NCI-H1694 (cell line): ENCODE measurements at regions not wholly inside any gene's neighbourhood (a gene's known extent, or its start where the extent isn't known, plus 50 kb on each side); places are given as distances from the start of the nearest gene placed in this dataset.

ENCODE experiments used
- DNase-seq: peaks from one replicate; lab custom pipeline; 2025; lab: John Stamatoyannopoulos, UW

GRCh38 chr5:68534956-68535520 is 319.5 kb downstream of the PIK3R1 start:
- DNase-seq, result no peak

GRCh38 chr5:68538814-68539420 is 323.4 kb downstream of the PIK3R1 start:
- DNase-seq, result no peak

DNA sequence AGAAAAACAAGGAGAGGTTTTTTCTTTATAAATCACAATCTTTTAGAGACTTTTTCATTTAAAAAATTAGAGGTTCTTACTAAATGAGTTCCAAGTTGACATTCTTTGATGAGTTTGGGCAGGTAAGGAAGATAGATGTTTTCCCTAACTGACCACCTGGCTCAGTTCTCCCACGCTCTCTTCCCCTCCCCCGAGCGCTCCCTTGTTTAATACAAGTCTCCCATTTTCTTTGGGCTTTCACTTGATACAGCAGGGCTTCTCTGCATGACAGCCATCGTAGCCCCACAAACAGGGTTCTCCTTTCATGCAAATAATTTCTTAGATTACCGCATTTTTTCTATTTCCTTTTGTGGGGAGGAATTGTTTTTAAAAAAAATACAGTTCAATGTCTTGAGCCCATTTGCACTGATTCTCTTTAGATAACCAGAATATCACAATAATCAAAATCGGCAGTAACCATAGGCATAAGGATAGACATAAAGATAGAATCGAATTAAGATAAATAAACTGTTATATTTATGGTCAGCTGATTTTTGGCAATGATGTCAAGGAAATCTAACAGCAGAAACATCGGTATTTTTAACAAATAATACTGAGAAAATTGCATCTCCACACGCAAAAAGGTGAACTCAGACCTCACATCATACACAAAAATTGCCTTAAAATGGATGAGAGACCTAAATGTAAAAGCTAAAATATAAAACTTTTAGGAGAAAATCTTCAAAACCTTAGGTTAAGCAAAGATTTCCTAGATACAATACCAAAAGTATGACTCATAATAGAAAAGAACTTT is 325.4 kb downstream of the PIK3R1 start:
- DNase-seq, result no peak

- DNase-seq, result no peak
Measured at GRCh38 chr5:68542207-68542606, 326.7 kb downstream of the PIK3R1 start.

DNA sequence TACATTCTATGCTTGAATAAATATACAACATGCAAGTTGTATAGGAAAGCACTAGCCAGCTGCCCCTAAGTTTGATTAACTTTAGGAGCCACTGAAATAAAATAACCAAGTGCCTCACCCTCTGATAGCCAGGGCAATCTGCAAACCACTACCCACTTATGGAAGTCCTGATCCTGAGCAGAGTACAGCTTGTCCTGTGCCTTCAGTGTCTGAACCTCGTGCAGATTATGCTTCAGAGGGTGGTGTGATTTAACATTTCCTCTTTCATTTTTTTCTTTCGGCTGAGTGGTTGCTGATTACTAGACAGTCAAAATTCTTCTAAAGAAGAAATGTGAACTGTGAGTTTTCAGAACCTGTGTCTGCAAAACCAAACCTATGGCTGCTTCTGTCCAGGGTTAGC is 327.7 kb downstream of the PIK3R1 start:
- no peak for DNase-seq

DNA sequence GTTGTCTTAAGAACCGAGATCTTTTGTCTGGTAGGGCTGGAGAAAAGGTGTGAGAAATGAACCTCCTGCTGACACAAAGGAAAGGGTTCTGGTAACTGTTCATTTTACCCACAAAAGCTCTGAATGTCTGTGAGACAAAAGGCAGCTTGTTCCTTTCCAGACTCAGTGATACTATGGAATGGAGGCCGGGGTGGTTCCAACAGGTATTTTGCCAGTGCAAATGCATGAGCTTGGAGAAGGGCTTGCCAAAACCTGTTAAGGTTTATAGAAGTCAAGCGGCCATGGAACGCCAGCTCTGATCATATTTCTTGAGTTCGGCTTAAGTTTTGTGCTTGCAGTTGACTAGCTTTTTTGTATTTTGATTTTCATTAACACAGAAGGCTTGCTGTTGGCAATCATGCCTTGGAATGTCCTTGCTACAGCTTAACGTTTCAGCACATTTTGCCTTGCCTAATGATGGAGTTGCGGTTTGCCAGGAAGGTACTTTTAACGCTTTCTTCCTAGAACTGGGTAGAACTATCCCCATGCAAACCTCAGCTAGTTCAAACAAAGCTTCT is 328.6 kb downstream of the PIK3R1 start:
- no peak for DNase-seq

- DNase-seq, result no peak
Measured at GRCh38 chr5:68544648-68545552, 329.3 kb downstream of the PIK3R1 start.

DNA sequence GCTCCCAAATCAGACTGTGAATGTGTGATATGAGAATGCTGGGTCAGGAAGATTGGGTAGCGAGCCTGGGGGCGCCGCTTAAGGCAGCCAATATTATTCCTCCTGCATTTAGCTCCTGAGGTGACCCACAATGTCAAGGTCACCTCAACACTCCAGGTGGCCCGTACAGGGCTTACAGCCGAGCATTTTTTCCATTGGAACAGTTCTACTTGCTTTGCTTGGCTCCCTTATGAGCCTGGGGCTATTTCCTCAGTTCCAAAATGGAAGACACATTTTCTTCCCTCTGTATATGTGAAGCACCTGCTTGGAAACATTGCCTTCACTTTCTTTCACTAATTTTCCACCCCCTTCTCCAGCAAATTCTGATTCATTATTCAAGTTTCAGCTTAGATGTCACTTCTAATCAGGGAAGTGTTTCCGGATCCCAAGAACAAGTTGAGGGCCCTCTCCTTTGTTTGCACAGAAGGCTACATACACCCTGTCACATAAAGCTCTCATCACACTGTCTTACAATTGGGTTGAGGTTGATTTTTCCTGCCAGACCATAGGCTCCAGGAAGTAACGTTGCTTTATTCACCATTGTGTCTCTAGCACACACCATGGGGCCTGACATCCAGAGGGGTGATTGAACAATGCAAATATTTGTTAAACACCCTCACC is 330.2 kb downstream of the PIK3R1 start:
- no peak for DNase-seq

- no peak for DNase-seq
Measured at GRCh38 chr5:68547056-68547455, 331.5 kb downstream of the PIK3R1 start.

DNA sequence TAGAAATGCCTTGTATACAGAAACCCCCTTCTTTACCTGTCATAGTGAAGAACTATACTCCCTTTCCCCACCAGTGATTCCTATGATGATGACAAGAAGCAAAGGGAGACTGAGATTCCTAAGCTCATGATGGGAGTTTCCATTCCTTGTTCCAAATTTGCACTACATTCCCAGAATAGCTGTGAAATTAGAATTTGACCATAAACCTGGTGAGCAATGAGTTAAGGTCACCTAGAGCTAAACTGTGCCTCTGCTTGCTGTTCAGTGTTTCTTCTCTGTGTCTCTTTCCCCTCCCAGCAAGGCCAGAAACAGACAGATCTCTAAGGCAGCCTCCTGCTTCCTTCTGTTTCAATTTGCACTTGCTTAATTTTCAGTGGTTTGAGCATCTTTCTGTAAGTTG is 332.1 kb downstream of the PIK3R1 start:
- DNase-seq, result no peak

GRCh38 chr5:68548959-68549676 is 333.6 kb downstream of the PIK3R1 start:
- DNase-seq, result no peak

GRCh38 chr5:68550015-68550414 is 334.5 kb downstream of the PIK3R1 start:
- no peak for DNase-seq

- DNase-seq, result no peak
Measured at GRCh38 chr5:68551436-68551835, 335.9 kb downstream of the PIK3R1 start.

- DNase-seq, result no peak
Measured at GRCh38 chr5:68554571-68555279, 339.2 kb downstream of the PIK3R1 start.

DNA sequence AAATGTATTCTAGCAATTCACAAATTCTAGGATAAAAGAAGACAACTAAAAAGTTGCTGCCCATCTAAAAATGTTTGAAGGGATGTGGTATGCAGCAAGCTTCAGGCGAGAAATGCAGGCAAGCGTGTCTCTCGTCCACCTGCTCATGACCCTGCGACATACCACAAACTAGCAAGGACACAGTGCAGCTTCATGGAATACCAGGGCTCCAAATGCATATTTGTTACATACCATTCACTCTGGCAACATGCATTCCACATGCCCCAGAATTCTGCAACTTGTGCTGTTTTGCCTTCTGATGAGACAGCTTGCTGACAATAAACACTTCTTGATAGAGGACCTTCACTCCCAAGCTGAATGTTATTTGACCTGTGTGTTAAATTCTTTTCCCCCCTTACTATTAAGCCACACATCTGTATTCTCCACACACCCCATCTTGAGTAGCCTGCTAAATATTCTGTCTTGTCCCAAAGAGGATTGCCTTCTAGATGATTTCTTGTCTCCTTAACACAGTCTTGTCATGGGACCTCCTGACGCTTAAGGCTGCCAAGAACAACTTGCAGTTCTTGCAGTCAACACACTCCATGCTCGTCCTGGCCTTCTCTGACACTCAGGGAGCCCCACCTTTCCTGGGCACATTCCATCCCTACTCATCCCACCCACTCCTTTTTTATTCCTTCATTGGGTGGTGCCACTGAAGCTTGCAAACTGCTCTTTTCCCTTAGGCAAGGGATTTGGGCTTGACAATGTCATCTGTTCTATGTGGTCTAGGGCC is 340.5 kb downstream of the PIK3R1 start:
- DNase-seq, result no peak

DNA sequence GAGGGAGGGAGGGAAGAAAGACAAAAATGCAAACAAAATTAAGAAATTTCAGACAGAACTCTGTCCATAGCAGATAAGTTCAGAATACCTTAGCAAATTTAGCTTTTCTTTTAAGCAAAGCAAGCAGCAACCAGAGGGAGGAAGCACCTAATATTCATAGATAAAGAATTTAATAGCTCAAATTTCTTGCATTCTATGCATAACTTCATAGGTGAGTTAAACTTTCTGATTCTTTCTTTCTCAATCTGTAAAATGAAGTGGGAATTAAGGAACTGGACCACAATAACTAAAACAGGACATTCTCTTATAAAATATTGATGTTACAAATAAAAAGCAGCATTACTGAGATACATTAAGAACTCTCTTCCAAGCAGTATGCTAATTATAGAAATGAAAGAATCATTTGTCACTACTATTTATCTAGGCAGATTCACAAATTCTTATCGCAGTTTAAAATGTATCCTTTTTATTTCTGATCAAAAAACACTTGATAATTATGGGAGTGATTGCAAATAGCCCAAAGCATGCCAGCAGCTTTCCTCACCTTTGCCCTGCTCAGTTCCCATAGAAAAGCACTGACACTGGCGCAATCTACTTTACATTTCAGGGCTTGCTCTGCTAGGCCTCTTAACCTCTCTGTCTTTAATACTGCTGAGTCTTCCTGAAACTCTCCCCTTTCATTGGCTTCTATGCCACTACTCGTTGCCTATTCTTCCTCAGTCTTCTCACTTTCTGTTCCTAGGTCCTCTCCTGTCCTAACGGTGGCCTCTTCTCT is 341.8 kb downstream of the PIK3R1 start:
- DNase-seq, result no peak

DNA sequence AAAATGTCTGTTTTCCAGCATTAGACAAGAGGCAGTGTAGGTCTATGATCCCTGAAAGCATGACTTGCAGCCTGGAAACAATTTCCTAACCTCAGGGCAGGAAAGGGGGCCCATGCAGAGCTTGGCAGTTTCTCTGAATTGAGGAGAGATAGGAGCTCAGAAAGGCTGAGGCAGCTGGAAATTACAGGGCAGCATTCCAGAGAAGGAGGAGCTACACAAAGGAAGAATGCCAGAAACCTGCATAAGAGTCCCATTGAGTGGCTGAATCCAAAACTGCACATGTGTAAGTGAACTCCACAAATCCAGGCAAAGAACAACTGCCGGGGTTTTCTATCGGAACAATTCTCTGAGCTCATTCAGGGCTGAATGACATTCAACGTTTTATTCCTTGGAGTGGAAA is 346.8 kb downstream of the PIK3R1 start:
- no peak for DNase-seq

DNA sequence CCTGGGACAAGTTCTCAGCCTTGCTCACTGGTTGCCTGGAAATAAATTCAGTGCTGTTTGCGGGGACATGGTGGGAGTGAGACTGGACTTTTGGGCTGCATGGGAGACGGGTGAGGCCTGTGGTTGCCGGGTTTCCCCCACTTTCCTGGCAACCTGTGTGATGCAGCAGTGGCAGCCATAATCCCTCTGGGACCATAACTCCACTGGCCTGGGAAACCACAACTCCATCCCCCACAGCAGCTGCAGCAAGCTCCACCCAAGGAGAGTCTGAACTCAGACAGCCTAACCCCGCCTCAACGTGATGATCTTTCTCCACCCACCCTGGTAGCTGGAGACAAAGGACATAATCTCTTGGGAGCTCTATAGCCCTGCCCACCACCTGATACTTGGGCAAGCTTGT is 349.9 kb downstream of the PIK3R1 start:
- no peak for DNase-seq

DNA sequence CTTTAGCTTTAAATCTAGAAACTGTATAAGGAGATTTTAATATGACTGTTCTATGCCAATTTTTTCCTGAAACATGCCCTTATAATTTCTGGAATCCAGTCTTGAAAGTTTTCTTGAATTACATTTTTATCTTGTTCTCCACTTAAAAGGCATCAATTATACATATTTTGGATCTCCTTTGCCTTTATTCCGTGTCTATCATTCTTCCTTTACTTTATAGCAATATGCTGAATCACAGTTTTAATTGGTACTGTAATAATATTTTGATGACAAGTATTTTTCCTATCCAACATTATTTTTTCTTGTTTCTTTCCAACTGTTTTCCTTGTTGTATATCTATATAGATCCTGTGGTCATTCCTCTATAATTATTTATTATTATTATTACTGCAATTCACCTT is 361.2 kb downstream of the PIK3R1 start:
- DNase-seq, result no peak
